NCI-H748 (cell line): ENCODE measurements at regions not wholly inside any gene's neighbourhood (a gene's known extent, or its start where the extent isn't known, plus 50 kb on each side); places are given as distances from the start of the nearest gene placed in this dataset.

ENCODE experiments used
- DNase-seq: peaks from one replicate; lab custom pipeline; 2025; ENCODE audit not compliant: unreplicated experiment; lab: John Stamatoyannopoulos, UW

DNA sequence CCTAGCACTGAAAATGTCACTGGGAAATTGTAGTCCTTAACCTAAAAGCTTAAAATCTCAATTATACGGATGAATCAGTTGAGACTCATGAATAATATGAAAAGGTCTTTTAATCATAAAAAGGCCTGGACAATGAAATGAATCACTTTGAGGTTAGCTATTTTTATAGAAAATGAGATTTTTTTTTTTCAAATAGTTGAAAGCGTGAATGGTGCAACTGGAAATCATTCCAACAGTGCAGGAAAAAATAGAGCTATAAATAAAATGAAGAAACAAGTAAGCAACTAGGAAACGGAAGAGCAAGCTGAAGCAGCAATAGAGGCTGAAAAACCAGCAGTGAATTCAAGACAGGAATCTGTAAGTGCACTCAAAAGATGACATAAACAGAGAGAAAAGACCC, 142.9 kb downstream of the BACH1 start:
- DNase-seq: no peak

DNA sequence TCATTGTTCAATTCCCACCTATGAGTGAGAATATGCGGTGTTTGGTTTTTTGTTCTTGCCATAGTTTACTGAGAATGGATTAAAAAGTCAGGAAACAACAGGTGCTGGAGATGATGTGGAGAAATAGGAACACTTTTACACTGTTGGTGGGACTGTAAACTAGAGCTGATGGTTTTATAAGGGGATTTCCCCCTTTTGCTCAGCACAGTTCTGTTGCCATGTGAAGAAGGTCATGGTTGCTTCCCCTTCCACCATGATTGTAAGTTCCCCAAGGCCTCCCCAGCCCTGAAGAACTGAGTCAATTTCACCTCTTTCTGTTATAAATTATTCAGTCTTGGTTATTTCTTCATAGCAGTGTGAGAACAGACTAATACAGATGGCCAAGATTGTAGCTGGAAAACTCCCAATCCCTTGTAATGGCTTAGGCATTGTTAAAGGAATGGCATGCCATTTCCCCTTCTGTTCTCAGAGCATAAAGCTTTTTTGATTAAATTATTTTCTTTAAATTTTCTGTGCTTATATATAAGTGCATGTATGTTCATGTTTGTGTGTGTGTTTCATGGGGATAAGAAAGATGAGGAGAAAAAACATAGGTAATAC, 144.8 kb downstream of the BACH1 start:
- no peak for DNase-seq

DNA sequence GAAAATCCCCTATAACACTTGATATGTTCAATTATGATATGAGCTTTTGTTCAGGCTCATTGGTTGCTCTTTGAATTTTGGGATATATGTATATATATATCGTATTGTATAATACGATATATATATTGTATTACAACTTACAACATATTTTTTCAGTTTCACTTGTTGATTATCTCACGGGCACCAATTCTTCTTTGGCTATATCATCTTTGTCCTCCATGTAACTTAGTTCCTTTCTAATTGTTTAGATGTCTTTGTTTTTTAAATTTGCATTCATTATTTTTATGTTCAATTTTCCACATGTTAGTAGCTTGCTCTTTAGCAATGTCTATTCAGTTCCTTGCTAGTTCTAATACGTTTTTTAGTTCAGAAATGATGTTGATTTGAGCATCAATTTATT, 150.0 kb downstream of the BACH1 start:
- no peak for DNase-seq

DNA sequence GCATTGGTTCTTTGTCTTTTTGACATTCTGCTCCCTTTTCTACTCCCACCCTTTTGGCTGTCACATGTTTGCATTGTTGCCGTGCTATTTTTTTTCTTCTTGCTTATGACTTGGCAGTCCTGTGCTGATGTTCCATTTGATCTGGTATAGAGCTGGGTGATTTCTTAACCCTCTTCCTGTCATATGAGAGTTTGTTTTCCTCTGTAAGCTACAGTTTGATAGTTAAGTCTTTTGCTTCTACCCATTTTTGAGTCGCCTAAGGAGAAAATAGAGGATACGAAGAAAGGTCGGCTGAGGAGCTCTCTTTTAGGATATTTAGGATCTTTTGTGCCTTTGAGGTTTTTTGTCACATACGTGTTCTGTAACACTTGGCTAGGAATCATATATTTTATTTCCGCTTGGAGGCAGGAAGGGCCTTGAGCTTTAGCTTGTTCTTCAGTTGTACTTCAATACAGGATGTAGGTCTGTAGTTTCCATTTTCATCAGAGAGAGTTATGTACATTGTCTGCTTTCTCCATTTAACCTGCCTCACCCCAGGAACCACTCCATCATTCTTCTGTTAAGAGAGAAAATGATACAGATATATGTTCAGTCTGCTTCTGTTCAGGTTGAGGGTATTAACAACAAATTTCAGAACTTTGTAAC, 150.7 kb downstream of the BACH1 start:
- no peak for DNase-seq

DNA sequence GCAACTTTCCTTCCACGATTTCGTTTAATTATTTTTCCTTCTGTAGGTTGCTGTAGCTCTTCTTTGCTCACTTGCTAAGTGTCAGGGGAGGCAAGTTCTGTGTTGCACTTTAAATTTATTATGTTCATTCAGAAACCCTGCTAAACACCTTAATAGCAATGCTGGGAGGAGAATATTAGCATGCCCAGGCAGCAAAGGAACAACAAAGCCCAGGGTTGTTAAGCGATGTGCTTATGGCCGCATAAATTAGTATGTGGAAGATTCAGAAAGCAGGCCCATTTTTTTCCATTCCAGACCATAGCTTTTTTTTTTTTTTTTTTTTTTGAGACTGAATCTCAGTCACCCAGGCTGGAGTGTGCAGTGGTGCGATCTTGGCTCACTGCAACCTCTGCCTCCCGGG, 151.3 kb downstream of the BACH1 start:
- no peak for DNase-seq

DNA sequence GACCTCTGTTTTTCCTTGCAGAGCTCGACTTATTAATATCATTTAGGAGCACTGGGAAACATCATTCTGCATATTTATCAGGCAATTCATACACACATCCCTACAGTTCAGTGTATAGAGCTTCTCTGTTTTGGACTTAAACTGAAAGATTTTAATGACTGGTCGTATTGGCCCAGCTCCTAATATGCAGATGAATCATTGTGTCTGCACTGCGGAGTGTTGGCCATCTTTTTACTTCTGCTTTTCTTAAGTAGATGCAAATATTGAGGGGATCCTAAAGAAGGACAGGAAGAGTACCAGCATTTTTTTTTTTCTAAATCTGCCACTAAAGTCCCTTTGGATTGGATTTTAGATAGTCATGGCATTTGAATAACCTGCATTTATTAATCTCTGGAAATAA, 154.8 kb downstream of the BACH1 start:
- no peak for DNase-seq

DNA sequence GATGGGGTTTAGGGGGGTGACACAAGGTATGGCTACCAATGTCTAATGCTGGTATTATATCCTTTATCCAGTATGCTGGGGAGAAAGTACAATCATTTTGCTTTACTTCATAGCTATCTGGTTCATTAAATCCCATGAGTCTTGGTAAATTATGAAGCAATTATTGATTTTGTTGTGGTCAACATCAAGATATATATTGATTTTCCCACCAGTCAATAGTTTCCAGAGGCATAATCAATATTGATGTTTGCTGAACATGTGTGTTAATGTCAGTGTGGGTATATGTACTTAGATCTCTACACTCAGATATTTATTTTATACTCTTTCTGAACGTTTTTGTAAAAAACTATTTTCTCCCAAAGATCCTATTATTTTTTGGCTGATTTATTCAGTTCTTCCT, 155.5 kb downstream of the BACH1 start:
- no peak for DNase-seq

DNA sequence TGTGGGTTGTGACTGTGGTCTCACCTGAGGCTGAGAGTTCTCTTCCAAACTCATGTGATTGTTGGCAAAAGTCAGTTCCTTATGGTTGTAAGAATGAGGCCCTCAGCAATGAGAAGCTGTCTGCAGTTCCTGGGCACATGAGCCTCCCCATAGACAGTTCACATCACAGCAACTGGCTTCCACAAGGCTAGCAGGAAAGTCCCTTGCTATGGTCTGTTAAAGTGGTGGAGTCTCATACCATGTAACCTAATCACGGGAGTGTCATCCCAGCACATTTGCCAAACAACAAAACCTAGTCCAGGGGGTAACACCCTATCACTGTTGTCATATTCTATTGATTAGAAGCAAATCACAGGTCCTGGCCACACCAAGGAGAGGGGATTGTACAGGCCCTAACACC, 163.8 kb downstream of the BACH1 start:
- no peak for DNase-seq

DNA sequence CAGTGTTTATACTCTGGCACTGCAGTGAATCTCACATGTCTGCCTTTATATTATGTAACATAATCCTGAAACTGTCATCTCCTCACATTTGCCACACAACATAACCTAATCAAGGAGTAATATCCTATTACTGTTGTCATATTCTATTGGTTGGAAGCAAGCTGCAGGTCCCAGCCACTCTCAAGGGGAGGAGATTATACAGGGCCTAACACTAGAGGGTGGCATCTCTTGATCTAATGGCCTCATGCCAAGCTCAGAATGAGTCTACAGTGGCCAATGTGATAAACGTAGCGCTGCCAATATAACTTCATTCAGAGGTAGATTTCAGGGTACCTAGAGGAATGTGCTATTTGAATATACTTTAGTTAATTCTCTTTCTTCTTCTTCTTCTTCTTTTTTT, 166.8 kb downstream of the BACH1 start:
- DNase-seq: no peak

DNA sequence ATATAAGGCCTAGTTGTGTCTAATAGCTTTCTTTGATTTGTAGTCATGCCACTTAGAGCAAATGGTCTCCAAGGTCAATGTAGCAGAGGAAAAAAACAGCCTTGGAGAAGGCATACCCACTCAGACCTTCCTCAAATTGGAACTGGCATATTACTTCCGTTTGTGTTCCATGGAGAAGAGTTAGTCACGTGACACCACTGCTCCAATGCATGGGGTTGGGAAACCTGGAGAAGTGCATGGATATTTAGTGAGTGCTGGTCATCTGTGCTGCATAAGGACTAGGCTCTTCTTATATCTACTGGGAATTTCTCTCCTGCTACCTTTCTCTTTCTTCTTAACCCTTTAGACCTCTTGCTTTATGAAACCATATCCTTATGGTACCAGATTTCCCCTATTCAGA, 167.8 kb downstream of the BACH1 start:
- DNase-seq: no peak

DNA sequence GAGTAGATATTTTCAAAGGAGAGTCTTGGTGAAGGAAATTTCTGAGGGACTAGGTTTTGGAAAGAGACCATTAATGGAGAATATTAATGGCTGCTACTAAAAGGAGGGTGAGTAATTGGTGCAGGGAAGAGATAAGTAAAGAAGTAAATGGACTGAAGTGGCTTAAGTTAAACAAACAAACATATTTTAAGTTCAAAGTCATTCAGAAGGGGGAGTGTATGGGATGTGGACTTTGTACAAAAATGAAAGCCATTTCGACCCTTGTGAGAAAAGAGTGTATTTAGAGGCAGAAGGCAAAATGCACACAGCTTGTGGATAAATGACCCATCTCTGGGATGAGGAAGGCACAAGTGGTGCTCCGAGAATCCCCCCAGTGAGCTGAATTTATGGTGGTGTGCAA, 171.7 kb downstream of the BACH1 start:
- no peak for DNase-seq

DNA sequence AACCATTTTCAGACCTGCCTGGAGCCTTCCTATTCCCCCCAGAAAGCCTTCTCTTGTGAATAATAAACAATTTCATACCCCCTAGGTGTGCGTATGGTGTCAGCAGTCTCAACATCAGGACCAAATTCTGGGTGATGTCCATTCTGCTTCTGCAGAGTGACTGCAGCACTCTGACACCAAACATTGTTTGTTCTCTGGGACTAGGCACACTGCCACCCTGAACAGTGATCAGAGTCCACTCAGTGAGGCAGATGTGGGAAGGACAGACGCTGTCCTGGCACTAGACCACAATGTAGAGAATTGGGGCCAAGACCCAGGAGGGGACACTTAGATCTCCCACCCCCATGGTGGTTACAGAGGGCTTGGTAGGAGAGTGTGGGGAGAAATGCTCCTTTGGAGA, 175.1 kb downstream of the BACH1 start:
- DNase-seq: no peak

DNA sequence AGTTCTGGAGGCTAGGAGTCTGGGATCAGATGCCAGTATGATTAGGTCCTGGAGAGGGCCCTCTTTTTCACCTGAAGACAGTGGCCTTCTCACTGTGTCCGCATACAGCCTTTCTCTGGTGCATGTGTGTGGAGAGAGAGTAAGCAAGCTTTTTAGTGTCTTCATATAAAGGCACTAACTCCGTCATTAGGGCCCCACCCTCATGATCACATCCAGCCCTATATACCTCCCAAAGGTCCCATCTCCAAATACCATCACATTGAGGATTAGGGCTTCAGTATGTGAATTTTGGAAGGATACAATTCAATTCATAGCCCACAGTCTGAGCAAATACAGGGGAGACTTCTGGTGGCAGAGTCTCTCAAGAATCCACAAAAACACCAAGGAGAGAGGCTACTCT, 176.6 kb downstream of the BACH1 start:
- no peak for DNase-seq

DNA sequence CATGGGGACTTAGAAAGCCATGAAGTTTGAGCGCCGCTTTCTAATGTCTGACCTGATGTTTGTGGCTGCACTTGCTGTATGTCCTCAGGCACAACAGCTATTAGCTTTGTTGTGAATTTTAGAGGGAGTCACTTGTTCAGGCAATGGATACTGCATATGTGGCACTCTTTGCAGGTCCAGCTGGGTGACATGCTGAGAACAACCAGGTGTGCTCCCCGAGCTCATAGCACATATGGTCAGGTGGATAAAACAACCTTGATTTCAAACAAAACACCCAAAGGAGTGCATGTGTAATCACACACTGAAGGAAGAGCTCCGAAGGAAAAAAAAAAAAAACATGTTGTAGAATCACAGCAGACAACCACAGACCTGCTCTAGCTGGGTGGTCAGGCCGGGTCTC, 178.6 kb downstream of the BACH1 start:
- DNase-seq: no peak

DNA sequence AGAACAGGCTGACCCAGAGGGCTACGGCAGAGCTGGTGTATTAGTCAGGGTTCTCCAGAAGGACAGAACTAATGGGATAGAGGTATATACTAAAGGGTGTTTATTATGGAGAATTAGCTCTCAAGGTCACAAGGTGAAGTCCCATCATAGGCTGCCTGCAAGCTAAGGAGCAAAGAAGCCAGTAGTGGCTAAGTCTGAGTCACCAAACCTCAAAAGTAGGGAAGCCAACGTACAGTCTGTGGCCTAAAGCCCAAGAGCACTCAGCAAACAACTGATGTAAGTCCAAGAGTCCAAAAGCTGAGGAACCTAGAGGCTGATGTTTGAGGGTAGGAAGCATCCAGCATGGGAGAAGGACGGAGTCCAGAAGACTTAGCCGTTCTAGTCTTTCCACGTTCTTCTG, 179.2 kb downstream of the BACH1 start:
- no peak for DNase-seq

DNA sequence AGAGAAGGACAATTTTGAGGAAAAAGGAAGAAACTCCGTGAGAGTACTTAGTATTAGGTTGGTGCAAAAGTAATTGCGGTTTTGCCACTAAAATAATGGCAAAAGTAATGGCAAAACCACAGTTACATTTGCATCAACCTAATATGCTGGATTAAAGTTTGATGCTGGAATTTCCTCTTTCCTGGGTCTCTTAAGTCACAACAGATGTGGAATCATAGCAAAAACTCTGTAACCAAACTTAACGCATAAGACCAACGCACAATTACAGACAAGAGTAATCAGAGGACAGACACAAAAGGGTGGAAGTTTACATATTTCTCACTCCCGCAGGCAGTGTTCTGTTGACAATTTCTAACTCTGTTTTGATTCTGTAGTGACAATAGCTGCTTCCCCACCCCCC, 182.4 kb downstream of the BACH1 start:
- DNase-seq: no peak

DNA sequence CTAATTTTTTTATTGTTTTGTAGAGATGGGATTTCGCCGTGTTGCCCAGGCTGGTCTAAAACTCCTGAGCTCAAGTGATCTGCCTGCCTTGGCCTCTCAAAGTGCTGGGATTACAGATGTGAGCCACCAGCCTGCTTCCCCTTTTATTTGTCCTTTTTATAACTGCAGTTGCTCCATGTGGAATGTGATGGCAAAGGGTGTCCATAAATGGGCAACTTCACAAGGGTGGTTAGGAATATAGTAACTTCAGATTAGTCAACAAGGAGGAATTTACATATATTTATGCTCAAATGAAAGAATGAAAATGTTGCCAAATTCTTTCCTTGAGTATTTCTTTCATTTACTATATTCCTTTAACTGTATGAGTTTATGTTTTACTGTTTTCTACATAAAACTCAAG, 182.9 kb downstream of the BACH1 start:
- no peak for DNase-seq

DNA sequence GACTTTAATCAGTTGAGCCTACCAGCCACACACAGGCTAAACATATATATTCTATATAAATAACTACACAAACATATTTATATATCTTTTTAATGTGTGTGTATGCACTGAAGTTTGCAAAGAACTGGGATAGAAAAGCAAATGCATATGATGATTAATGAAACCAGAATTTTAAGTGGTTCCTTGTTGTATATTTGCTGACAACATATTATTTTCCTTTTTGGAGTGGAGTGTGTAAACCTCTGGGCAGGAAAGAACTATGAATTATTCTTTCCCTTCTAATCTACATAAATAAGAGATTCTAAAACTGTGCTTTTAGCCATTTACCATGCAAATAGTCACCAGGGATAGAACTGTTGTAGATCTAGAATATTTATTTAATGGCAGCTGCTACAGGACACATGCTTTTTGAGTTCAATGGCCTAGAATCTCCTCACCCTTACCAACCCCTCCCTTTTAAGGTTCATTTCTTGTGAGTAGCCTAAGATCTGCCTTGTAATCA, 187.6 kb downstream of the BACH1 start:
- no peak for DNase-seq
